Left forelimb (tissue), 1 donor: ENCODE measurements at regions not wholly inside any gene's neighbourhood (a gene's known extent, or its start where the extent isn't known, plus 50 kb on each side); places are given as distances from the start of the nearest gene placed in this dataset.

ENCODE experiments used
- DNase-seq: peaks from one replicate; pipeline ENCODE4 v3.0.0-alpha.2; 2018; ENCODE audit warnings: low spot score

GRCh38 chr12:111110556-111110955 lies 190.2 kb upstream of the MYL2 start:
- DNase-seq = no peak

GRCh38 chr12:111108726-111109125 lies 188.3 kb upstream of the MYL2 start:
- DNase-seq = no peak

DNA sequence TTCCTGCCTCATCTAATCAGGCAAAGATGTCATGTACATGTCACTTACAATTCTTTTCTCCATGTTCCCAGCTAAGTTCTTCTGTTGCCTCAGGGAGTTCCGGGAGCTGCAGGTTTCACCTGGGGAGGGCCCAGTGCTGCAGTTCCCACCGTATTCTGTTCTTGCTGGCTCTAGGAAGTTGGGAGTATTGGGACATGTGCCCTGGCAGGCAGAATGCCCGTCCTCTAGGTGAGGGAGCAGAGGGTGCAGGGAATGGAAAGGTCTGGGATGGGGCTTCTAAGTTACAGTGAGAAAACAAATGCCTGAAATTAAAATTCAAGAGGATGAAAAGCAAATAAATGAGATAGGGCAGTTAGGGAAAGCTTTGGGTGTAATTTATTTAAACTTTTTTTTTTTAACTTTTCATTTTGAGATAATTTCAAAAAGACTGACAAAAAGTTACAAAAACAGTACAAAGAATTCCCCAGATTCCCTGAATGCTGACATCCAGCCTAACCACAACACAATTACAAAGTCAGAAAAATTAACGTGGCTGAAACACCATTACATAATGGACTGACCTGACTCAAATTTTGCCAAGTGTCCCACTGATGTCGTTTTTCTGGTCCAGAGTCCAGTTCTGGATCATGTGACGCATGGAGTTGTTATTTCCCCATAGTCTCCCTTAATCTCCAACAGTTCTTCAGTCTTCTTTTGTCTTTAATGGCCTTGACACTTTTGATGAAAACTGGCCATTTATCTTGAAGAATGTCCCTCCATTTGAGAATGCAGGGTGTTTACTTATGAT lies 187.2 kb upstream of the MYL2 start:
- no peak for DNase-seq

DNA sequence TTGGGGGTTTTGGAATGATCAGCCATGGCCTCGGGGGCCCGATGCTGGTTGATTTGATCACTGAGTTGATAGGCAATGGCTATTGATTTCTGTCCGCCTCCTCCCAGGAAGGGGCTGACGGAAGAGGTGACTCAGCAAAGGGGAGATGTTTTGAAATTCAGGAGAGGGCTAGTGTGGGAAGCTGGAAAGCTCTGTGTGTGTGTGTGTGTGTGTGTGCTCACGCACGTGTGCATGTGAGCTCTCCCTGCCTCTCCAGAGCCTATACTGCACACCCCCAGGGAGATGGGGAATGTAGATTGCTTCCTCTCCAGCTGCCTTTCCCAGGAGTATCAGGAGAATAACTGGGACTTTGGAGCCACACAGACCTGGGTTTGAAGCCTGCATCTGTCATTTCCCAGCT lies 184.9 kb upstream of the MYL2 start:
- DNase-seq = no peak

GRCh38 chr12:111103583-111103982 lies 183.2 kb upstream of the MYL2 start:
- DNase-seq = no peak

DNA sequence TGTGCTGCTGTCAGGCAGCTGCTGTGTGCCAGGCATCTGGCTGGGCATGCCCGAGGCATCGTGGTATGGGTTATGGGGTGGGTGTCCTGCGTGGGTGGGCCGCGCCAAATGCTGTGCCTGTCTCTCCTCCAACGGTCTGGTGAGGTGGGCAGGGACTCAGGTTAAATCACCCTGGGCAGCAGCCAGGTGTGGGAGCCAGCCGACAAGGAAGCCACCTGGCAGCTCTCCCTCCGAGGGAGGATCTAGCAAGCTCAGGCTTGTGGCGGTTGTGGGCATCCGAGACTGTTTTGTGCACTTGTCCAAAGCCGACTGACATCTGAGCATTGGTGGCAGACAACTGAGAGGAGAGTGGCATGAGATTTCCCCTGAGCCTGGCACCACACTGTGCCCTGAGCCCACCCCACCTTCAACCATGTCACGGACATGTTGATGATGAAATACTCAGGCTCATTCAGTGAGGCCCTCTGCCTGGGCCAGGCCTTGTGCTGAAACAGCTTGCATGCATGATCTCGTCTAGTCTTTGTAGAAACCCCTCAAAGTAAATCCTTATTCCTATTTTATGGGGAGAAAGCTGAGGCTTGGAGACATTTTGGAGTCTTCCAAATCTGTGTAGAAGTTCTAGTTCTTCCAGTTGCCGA lies 181.8 kb upstream of the MYL2 start:
- DNase-seq = no peak

GRCh38 chr12:111101003-111101402 lies 180.6 kb upstream of the MYL2 start:
- no peak for DNase-seq

GRCh38 chr12:111100554-111100953 lies 180.2 kb upstream of the MYL2 start:
- no peak for DNase-seq

DNA sequence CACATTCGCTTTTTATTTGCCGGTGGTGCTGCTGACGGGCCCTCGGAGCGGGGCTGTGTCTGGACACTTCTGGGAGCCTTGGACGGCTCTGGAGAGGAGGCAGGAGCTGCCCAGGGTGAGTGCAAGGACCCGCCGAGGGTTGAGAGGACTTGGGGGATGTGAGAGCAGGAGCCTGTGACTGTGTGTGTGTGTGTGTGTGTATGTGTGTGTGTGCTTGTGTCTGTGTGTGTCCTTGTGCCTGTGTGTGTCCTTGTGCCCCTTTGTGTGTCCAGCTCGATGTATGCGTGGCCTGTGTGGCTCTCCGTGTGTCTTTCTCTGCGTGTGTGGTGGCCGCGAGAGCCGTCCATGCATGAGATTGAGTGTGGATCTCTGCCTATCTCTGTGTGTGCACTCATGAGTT lies 179.6 kb upstream of the MYL2 start:
- DNase-seq = no peak

- DNase-seq = no peak
These were observed 178.8 kb upstream of the MYL2 start for GRCh38 chr12:111099186-111099585.

- no peak for DNase-seq
These were observed 174.0 kb upstream of the MYL2 start for GRCh38 chr12:111094157-111095010.

DNA sequence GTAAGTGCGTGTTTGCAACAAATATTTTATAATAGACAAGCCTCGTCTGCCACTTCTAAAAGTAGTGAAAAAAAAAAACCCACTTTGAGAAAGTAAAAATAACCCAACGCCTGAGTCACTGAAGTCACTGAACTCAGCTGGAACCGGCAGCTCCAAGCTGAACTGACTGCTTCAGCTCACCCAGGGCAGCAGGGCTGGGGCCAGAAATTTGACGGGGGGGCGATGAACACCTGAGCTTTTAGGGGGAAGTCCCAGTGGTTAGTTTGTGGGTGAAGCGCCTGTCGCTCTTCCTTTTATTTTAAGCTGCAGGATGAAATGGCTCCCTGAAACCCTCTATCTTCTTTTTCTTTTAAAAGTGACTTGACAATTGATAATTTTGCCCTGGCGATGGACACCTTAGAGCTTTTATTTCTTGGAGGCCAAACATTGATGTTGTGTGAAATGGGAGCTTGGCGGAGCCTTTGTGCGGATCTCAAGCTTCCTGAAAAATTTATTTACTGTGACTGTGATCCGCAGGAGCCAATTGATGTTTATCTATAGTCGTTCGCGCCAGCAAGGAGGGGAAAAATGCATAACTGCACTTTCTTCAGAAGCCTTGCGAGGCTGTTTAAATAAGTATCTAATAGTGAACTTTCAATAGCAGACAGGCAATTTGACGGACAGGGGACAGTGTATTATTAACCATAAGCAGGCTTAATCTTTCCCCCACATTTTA lies 173.2 kb upstream of the MYL2 start:
- no peak for DNase-seq

DNA sequence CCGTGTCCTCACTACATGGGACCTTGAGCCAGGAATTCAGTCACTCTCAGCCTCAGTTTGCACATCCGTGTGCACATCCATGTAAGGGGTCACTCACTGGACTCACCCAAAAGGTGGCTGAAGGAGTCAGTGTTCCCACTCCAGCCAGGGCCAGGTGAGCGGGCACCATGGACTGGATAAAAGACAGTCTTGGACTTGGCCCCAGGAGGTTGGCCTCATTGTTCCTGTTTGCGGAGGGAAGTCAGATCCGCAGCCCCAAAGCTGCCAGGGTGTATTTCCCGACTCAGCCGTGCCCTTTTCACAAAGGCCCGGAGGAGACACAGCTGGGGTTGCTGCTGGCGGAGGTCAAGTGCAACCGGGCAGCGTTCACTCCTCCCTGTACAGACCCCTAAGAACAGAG lies 170.7 kb upstream of the MYL2 start:
- DNase-seq = no peak

DNA sequence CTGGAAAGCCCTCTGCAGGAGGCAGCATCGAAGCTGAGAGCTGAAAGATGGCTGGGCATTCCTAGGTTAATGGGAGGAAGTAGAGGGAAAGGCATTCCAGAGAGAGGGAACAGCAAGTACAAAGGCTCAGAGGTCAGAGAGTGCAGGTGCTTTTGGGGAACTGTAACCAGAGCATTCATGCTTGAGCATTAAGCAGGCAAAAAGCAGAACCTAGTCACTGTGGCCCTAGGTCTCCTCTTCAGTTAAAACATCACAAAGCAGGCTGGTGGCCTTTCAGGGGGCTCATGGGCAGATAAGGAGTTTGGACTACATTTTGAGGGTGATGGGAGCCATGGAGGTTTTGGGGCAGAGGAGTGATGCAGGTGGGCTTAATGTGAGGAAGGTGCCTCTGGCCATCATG lies 169.2 kb upstream of the MYL2 start:
- DNase-seq = no peak

DNA sequence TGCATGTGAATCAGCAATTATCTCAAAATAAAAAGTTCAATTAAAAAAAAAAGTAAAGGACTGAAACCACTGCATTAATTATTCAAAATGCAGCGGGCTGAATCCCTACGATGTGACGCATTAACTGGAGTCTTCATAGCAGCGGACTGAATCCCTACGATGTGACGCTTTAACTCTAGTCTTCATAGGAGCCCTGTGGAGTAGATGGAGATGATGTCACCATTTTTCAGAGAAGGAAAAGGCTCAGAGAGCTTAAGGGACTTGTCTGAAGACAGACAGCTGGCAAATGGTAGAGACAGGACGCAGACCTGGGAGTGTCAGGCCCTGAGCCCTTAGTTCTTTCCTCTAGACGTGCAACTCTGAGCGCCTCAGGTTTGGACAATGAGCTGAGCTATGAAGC lies 168.0 kb upstream of the MYL2 start:
- no peak for DNase-seq

- no peak for DNase-seq
These were observed 166.7 kb upstream of the MYL2 start for GRCh38 chr12:111086947-111087700.

- no peak for DNase-seq
These were observed 164.7 kb upstream of the MYL2 start for GRCh38 chr12:111085096-111085495.

DNA sequence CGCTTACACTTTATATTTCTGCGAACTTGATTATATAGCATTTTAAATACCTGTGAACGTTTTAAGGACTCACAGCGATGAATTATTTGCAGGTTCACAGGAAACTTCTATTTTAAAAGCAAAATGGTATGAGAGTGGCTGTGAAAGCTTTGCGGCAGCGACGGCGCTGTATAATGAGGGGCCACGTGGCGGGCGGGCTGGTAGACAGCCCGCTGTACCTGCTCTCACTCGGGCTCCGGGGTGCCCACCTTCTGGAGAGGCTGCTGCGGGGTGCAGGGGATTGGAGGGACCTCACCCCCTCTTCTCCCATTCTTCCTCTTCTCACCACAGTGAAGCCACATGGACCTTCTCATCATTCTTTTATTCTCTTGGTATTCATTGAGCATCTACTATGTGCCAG lies 164.2 kb upstream of the MYL2 start:
- DNase-seq = no peak

GRCh38 chr12:111084158-111084557 lies 163.8 kb upstream of the MYL2 start:
- DNase-seq = no peak

- no peak for DNase-seq
These were observed 161.2 kb upstream of the MYL2 start for GRCh38 chr12:111081600-111081999.

DNA sequence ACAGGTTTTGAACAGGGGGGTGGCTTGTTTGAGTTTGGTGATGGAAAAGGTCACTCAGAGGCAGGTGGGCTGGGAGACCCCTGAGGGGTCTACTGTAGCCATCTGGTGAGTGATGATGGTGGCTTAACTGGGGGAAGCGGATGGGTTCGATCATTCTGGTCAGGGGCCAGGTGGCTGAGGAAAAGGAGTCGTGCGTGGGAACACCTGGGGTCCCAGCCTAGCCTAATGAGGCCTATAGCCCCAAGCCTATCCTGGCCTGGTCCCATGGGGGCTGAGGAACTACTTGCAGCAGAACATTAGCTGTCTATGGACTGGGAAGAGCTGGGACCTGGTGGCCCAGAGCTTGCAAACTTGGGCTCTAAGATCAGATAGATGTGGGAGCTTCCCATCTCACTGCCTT lies 158.4 kb upstream of the MYL2 start:
- no peak for DNase-seq
